C1 segment of cervical spinal cord (tissue), 14 donors: ENCODE measurements at regions not wholly inside any gene's neighbourhood (a gene's known extent, or its start where the extent isn't known, plus 50 kb on each side); places are given as distances from the start of the nearest gene placed in this dataset.

Experiments
- DNase-seq, 14 donors: peaks; one replicate each; lab custom pipeline; 2025; lab: John Stamatoyannopoulos, UW

DNA sequence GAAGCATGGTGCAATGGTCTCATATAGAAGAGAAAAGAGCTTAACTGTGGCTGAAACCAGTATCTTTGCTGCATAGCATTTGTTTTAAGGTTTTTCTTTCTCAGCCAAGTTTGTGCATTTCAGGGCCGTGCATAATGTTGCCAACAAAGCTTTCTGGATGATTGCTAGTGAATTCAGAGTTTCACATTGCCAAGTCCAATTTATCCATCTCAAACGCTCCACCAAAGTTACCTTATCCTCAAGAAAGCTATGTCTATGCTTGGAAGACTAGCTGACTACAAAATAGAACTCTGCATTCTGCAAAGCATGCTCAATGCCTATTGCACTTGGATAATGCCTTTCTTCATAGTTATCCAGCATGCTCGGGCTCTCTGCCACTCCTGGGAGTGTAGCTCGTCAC lies 535.8 kb upstream of the SGCG start:
- no peak for DNase-seq

DNA sequence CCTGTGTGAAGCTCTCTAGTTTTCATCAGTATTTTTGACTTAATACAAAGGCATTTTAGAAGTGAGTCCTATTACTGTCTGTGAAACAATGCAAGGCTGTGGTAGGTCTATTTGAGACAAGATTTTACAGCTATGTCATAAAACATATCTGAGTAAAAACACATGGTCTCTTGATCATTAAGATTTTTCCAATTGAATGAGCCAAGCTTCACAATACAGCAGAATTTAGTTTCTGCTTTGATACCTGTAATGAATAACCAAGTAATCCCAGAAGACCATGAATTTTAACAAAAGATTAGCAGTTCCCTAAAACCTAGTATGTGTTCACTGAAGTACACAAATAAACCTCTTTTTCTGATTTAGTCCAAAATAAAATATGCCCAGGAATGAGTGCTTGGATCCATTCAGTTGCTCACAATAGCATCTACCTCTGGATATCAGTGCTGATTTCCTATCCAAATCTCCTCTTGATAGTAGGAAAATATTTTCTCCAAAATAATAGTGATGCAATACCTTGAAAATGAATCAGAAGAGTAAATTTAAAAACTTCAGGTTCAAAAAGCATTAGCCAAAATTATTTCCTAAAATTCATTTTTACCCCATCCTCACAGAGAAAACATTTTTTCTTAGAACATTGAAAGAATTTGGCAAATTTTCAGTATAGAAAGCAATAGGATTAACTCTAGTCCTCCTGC lies 533.5 kb upstream of the SGCG start:
- no peak for DNase-seq

DNA sequence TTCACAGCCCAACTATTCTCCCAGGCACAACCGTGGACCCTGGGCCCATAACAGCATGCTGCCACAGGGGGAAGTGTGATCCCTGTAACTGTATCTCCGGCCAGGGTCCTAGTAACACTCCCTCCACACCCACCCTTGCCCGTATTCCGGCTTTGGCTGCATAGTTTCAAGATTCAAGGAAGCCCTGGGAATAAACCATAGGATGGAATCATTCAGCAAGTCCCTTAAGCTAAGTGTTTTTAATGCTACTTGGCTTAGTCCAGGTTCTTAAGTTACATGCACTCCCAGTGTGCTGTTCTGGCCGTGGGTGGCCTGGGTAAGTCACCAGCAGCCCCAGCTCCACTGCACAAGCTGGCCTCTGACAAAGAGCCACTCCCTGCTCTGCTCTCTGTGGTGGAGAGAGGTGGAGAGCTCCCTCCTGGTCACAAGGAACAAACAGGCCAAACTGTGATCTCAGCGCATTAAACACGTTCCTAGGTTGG lies 532.4 kb upstream of the SGCG start:
- no peak for DNase-seq

DNA sequence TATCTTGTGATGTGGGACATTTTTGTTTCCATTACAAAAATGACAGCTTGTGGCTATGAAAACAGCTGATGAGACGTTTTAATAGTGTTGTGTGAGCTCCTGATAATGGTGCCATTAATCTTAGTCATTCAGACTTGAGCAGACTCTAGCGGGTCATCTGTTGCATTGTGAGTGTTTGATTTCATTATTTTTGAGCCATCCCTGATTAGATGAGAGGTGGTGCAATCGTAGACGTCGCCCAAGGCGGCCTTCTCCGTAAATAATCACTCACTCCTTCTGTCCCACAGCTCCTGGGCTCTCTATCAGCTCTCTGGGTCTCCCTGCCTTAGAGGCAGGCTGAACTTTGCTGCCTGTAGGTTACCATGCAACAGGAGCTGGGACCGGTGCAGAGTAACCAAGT lies 528.0 kb upstream of the SGCG start:
- no peak for DNase-seq

DNA sequence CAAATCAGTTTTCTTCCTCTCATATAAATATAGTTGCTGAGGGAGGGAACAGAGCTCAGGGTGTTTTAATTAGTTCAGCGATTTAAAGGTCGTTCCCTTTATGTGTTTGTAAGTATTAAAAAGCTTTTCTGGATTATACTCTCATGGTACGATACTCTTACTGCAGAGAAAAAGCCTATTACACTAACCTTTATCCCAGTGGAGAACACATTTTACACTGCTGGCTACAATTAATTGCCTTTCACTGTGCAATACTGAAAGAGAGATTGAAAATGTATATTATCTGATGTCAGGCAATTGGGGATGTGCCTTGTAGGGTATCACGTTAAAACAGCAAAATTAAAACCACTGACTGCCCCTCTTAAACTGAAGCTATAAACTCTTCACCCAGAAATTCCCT lies 526.9 kb upstream of the SGCG start:
- no peak for DNase-seq

DNA sequence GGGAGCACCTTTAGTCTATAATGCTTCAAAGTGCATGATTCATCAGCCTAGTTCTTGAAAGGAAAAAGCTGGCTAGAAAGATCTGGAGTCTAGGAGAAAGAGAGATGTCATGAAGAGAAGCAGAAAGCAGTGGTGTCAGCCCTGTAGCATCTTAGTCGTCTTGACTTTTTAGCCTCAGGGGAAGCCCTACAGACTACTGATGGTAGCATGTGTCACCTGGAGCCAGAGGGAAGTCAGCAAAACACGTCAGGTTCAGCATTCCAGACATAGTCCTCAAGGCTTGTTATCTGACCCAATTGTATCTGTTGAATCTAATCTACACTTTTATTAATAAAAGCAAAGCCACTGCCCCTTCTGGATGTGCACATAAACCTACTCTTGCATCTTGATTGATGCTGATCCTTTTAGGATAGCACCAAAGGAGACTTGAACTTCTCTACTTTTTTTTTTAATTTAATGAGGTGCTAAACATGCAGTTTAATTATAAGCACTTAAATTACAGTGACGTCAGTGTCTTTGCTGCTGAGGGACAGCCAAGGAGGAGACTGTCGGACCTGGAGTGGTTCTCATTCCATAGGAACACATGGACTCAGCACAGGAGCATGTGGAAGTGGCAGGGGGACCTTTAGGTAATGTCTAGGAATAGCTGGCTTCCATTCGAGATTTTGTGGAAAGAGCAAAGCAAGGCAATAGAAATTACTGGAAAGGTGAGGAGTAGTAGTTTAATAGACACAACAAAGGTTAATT lies 525.5 kb upstream of the SGCG start:
- DNase-seq: no peak

DNA sequence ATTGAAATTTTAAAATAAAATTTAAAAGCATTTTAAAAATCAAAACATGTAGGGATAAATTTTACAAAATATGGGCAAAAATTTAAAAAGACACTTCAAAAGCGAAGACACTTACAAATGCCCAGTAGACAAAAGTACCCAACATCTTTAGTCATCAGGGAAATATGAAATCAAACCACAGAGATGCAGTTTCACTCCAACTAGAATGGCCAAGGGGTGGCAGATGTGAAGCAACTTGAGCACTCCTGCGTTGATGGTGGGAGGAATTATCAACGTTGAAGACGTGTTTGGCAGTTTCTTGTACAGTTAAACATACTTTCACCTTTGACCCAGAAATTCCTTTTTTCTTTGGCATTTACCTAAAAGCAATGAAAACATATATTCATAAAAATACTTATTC lies 518.0 kb upstream of the SGCG start:
- DNase-seq: no peak

DNA sequence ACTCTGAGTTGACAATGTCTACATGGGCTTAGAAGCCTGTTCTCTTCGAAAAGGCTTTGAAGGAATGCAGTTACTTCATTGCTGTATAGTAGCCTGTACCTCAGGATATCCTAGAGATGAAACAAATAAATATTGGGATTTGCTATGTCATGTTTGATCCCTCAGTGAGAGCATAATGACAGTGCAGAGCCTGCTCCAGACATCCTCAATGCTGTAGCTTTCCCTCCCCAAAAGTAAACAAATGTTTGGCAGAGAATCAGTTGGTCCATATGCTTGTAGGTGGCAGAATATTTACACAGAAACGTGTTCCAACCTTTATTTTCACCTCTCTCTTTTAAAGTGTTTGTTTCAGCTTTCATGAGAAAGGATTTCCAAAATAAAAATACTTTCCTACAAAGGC lies 515.3 kb upstream of the SGCG start:
- DNase-seq: no peak

DNA sequence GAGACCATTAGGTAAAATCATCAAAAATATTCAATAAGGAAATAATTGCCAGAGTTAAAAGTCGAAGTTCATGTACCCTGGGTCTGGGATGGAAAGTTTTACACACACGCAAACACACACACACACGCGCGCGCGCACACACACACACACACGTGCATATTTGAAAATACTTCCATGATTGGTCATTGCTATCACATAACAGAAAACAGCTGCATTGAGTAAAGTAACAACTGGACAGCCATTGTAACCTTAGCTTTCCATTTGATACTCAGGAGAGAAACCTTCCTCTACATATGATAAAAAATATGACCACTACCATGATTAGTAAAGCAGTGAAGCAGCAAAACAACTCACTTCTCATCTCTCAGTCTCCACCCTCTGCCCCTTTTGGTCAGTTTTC lies 490.0 kb upstream of the SGCG start:
- DNase-seq: no peak

DNA sequence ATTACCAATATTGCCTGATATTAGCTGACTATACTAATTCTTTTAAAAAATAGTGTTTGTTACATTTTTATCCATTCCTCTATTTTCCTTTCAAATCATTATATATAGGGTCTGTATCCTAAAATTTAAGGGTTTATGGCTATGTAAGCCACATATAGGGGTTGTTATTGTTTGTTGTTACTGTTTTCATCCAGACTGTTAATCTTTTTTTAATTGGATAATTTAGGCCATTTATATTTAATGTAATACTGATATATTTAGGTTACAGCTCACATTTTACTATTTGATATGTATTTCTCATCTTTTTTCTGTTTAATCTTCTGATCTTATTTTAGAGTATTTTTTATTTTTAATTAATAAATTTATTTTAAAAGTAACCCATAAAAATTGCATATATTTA lies 487.1 kb upstream of the SGCG start:
- DNase-seq: no peak

DNA sequence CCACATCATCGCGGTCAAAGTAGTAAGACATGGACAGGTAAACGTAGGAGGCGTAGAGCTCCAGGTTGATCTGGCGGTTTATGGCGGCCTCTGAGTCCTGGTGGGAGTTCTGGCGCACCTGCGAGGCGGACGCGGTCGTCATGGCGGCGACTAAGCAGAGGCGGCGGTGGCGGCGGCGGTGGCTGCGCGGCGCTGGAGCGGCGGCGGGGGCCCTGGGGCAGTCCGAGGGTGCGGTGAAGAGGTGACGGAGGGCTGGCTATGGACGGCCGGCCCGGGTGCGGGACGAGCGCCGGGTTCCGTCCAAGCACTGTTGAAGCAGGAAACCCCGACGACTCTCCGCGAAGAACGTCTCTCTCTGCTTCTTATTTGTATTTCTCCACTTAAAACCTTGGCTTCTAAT lies 484.3 kb upstream of the SGCG start:
- no peak for DNase-seq

DNA sequence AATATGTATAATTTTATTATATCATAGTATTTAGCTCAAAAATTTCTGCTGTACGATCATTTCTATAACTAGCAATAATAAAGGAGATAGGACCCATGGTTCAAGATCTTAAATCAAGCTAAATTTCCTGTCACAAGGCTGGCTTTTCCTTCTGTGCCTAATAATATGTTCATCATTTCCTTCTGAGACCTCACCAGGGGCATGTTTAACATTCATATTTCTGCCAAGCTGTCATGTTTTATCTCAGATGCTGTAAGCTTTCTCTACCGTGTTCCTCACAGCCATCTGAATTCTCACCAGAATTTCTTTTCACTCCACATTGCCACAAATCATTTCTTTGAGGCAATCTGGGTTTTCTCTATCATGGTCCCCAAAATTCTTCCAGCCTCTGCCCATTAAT lies 482.3 kb upstream of the SGCG start:
- DNase-seq: no peak

DNA sequence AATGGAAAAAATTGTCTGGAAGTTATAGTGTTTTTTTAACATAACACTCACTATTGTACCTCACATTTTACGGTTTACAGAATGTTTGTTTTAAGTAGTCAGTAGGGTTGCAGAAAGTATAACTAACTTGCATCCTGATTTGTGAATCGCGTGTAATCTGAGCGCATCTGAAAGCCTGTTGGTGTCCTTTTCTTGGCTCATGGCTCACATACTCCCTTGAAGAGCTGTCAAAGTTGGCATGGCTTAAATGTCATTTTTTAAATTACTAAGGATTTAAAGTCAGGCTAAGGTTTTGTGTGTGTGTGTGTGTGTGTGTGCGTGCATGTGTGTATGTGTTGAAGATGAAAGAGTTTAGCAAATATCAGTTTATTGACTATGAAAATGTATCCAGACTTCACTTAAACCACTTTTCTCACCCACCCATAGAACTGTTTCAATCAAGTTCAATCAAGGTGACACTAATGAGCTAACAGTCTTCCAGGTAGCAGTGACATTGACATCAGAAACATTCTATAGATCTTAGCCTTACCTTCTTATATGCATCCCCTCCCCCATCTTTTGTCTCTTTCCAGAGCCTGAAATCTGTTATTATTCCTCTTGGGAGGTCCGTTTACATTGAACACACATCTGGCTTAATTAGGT lies 480.4 kb upstream of the SGCG start:
- no peak for DNase-seq

DNA sequence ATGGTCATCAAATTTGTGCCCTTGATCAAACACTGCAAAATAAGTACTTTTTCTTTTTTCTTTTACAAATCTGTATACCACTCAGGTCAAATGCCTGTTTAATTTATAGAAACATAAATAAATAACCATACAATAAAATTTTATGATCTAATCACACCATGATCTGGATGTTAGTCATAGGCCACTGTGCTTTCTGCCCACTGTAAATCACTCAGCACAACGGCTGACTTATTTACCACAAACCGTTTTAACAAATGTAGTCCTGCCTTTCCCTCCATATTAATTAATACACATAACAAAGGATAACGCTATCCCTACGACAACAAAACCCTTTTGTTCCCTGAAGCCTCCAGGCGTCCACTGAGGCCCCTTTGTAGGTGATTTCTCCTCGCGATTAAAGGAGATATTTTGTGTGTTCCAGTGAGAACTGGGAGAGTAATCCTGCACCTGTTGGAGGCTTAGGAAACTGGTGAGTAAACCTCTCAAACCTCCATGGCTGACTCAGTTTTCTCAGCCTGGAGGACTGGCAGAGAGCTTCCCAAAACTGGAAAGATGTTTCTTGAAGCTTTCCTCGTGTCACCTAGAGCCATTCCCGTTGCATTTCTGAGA lies 477.1 kb upstream of the SGCG start:
- DNase-seq: no peak

DNA sequence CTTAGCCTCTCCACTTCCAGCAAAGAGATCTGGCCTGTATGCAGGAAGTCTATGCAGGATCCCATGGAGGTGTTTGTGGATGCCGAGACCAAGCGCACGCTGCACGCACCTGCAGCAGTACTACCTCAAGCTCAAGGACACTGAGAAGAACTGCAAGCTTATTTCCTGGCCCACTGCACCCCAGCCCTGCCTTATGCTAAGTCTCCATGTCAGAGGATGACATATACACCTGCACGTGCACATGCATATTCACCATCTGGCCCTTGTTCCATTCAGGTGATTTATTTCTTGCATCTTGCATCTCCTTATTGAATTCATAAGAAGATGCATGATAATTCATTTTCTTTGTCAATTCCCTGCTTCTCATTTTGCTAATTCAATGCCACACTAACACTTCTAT lies 472.8 kb upstream of the SGCG start:
- DNase-seq: no peak

DNA sequence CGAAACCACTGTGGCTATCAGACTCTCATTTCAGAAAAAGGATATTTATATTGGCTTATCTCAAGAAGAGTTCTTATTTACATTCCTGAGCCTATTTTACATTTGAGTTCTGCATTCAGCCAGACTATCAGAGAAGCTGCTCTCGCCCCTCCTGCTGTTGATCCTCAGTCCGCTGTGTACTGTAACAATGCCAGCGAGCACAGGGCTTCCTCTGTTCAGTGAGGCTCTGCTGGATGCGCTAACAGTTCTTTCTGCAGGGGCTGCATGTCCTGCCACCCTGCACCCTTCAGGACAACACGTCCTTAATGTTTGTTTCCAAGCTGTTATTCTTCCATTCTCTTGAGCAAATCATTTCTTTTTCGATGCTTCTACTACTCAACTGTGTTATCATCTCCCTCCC lies 463.7 kb upstream of the SGCG start:
- DNase-seq: peak in 10 of 14 donors; percentile 10 to 31 (median 26)

DNA sequence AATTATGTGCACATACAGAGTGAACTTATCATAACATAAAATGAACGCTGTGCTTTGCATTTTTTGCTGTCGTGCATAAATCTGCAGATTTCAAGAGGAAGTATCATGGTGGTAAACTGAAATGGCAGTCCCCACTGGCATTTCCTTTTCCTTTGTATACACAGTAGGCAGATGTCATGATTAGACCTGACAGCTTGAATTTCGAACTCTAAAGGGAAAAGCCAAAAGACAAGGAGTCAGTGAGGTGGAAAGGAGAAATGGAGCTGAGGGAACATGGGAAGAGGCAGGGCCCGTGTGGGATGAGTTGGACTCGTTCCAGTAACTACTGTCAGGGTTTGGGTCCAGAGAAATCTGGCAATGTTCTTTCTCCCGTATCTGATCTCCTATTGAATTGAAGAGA lies 454.1 kb upstream of the SGCG start:
- no peak for DNase-seq

DNA sequence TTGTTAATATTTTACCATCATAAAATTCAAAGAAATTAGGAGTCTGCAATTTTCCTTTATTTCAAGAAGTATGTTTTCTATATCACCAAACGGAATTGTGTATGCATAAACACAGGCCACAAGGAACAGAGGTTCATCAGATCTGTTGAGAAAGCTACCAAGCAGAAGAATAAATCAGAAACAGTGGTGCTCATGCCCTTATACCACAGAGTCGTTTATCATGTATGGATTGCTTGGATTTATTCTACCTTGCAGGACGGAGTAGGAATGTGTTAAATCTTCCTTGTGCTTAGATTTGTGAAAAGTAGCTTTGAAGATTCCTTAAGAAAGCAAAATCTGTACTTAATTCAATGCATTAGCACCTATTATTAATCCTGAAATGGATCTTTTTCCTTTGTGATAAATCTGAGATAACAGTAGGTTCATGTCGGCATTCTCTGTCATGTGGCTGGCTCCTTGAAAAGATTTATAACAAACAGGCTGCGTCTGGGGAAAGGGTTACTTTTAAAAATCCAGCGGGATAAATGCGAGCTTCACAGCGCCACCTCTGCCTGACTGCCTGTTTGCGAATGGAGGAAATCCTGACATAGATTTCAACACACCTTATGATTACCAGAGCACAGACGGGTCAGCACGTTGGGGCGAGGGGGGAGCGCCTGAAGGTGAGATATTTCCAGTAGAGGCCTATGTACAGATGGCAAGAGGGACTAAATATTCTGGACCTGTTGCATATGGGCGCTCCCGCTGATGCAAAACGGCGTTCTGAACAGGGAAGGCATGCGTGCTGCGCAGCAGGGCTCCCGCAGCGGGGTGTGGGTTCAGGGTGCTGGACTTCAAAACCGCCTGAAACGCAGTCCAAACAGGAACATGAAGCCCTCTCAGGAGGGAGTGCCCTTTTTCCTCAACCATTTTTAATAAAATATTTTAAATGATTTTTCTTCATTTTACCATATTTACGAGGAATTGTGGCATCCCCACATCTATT lies 445.5 kb upstream of the SGCG start:
- no peak for DNase-seq

DNA sequence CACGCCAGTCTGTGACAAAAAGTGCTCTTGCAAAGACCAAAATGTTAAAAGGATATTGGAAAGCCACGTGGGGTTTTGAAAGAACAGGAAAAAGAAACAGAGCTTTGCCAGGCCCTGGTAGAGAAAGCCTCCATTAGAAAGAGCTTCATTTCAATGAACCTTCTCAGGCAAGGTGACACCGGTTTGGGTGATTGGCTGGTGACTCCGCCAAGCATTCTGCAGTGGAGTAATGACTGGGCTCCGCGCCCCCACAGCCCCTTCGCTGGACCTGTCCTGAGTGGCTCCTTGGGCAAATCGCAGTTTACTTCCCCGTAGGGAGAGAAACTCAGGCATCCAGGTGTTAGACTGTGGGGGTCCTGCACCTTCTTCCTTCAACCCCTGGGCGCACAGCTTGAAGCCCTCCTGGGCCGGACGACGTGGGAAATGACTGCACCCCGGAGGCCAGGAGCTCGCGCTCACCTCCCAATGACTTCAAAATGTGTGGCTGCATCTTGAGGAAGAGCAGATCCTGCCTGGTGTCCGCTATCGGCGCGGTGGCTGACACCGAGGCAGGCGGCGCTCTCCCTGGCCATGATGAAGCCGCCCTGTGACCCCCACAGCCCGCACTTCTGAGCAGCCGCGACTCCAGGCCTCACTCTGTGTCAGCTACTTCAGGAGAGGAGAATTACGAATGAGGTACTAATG lies 444.6 kb upstream of the SGCG start:
- DNase-seq: no peak

DNA sequence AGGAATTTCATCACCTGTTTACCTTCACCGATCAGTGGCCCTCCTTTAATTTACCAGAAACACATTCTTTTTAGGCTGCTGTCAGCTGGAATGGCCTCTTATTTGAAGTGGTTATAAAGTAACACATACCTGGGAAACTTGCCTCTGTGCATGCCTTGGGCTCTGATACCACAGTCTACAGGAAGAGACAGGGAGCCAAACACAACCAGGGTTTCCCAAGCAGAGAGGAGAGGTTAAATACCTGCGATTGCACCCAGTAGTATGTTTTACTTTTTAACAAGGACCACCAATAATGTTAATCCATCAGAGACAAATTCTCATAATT lies 444.0 kb upstream of the SGCG start:
- no peak for DNase-seq

DNA sequence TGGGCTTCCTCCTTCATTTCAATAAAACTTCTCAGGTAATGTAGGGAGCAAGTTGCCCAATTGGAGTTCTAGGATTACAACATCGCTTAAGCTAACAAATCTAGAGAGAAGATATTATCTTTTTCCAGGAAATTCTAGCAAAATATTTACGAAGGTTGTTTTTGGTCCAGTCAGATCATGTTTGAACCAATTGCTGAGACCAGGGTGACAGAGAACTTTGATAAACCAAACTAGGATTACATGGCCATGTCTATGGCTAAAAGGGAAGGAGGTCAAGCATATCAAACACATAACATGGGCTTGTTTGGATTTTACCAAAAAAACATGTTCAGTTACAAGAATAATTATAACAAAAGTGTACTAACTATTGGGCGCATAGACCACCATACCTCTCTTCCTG lies 442.4 kb upstream of the SGCG start:
- DNase-seq: no peak
